Pulmonary artery endothelial cell (primary cell): ENCODE measurements at regions not wholly inside any gene's neighbourhood (a gene's known extent, or its start where the extent isn't known, plus 50 kb on each side); places are given as distances from the start of the nearest gene placed in this dataset.

Experiments
- DNase-seq: peaks from one replicate; pipeline ENCODE4 v3.0.0-alpha.2; 2011; ENCODE audit warnings: low read depth, low spot score

GRCh38 chr2:7879483-7879835, 802.4 kb upstream of the ID2 start:
- no peak for DNase-seq

DNA sequence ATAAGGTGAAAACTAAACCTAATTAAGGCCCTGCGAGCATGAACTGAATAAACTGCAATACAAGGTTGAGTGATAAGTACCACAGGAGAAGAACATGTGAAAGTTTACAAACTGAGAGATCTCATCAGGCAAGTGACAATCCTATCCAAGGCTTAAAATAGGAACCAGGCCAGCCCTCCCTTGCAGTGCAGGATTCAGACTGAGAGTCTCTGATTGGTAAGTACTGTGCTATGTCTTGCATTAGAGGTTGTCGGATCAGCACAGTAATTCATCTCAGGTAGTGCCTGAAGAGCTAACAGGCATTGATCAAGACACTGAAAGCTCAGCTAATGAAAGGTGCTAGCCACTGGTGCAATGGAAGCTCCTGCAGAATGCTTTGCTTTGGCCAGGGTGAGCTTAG, 801.7 kb upstream of the ID2 start:
- no peak for DNase-seq

DNA sequence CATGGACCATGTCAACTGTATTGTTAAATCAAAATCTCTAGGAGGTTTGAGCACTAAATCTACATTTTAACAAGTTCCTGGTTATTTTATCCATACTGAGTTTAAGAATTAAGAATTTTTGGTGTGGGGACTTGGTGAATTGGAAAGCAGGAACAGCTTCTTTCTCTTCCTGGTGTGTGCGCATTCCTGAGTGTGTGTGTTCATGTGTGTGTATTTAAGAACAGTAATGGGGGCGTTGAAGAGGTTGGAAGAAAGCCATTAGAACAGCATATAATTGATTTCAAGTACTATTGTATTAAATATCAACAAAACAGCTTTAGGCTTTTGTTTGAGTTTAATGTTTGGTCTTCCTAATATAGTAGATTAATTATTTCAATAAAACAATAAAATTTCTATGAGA, 801.3 kb upstream of the ID2 start:
- DNase-seq: no peak

- DNase-seq: no peak
These were observed 800.8 kb upstream of the ID2 start for GRCh38 chr2:7881063-7881462.

GRCh38 chr2:7881466-7881865, 800.4 kb upstream of the ID2 start:
- no peak for DNase-seq

GRCh38 chr2:7882296-7882695, 799.6 kb upstream of the ID2 start:
- no peak for DNase-seq

DNA sequence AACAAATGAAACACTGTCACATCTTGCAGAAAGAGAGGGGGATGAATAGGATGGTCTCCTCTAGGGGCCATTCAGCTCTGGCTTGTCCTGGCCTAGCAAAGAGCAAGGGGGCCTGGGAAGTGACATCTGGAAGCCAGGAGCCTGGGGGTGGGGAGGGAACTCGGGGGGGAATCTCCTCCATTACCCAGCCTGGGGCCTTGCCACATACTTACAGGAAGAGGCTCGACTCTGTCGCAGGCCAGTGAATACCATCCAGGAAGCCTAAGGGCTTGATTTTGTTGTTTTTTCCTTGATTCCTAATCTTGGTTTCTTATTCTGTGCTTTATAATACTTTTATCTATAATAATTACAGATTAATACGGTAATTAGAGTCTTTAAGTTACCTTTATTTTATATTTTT, 797.5 kb upstream of the ID2 start:
- DNase-seq: no peak

GRCh38 chr2:7886666-7887065, 795.2 kb upstream of the ID2 start:
- DNase-seq: no peak

GRCh38 chr2:7887441-7887840, 794.4 kb upstream of the ID2 start:
- no peak for DNase-seq

DNA sequence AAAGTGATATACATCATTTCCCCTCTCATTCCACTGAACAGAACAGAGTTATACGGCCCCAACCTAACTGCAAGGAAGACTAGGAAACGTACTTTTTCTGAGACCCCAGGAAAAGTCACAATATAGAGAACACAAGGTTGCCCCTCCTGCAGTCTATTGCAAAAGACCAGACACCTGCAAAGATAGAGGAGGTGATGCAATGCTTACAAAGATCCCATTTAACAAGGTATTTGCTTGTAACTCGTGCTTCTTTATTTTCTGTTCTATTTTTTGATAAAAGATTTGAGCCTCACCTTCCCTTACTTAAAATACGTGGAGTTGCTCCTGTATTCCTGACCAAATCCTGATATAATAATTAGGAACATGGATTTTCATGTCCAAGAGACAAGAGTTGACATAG, 793.0 kb upstream of the ID2 start:
- DNase-seq: no peak

DNA sequence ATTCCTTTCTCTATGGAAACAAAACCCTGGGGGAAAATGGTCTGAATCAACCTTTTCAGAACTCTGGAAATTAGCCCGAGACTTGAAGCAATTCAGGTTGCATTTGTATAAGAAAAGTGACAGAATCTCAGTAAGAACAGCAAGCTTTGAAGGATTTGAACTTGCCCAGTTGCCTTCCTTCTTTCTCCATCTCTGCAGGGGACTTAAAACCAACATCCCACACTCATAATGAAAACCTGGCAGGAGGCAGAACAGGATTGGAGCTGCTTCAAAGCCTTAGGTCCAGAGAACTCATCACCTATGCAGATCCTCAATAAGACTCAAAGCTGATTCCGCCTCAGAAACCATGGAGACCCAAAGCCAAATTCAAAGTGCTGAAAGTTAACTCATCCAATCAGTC, 790.5 kb upstream of the ID2 start:
- no peak for DNase-seq

DNA sequence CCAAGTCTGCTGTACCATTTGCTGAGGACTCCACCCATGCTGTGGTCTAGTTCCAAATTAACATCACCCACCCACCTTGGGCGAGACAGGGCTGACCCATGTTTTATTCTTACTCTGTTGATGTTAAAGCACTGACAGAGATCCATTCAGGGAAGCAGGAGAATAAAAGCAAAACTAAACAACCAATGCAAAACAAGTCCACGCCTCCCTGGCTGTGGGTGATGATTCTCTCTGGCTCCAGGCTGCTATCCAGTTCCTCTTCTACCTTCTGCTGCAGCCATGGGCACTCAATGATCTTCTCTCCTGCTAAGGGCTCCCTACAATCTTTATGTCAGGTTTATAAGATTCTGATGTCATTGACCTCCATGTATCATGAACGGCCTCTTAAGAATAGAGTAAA, 786.6 kb upstream of the ID2 start:
- no peak for DNase-seq

DNA sequence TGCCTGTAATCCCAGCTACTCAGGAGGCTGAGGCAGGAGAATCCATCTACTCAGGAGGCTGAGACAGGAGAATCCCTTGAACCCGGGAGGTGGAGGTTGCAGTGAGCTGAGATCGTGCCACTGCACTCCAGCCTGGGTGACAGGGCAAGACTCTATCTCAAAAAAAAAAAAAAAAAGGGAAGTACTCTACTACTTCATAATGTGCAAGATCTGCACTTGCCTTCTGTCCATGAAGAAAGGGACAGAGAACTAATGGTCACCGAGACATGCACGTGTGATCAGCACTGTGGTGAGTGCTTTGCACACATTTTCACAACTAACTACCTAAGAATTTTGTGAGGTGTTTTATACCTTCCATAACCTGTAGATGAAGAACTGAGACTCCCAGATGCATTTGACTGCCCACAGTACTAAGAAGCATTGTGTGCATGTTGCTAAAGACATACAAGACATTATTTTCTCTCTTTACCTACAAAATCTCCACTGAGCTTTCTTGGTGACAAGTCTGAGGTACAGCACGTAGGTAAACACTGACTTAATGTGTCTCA, 784.8 kb upstream of the ID2 start:
- no peak for DNase-seq

DNA sequence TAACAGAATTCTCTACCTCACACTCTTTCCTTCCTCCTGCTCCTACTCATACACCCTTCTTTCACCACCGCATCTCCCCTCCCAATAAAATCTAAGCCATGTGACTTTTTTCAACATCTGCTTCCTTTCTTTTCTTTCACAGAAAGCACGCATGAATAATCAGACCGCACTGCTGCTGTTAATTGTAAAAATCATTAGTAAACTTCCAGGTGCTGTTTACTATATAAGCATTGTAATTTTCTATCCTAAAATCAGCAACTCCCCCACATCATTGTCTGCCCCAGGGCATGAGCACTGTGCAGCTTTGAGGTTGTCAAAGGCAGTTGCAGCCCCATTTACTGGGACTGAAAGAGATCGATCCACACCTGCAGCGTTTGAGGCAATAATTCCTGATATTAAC, 782.6 kb upstream of the ID2 start:
- no peak for DNase-seq

DNA sequence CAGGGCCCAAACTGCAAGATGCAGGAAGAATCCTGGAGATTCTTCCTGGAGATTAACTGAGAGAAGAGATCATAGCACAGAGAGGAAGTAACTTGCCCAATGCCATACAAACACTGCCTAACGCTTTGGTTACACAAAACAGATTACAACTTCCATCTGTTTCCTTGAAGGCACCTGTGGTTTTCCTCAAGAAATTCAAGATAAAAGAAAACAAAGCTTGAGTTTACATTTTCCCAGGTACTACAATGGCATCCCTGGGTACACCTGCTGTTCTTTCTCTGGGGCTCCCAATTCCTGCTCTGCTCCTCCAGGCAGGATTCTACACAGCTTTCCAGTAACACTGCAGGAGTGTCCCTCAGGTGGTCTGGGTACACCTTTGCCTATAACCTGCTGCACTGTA, 781.9 kb upstream of the ID2 start:
- no peak for DNase-seq

DNA sequence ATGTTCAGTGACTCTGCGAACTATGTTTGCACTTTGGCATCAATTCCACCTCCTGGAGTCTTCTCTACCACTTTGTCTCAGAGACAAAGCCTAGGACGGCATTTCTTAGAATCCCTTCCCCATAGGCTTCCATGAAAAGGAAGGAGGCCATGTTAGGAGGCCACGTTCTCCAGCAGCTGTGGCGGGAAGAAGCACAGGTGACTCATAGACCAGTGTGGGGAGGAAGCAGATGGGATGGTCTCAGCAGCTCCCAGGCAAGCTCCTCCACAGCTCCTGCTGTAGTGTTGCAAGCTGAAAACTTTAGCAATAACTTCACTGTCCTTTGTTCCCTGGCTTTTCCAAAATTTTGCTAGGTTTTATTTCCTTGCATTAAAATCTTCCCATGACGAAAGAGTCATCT, 781.3 kb upstream of the ID2 start:
- no peak for DNase-seq

DNA sequence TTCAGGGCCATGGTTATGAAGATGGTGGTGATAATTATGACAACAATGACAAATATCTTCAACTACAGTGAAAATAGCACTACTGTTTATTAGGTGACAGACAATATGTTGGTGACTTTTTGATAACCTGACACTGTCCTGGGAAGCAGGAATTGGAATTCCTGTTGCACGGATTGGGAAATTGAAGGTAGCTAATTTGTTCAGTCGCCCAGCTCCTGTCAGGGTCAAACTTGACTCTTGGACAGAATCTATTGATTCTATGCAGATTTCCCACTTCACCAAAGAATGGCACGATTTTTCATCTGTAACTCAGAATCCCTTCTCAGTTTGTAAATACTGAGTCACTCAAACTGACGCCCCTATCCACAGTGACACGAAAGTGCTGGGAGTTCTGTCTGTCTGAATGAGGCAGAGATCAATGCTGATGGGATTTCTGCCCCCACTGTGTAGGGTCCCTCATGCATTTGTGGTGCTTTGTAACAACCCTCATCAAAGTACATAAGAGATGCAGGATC, 779.5 kb upstream of the ID2 start:
- DNase-seq: no peak

- no peak for DNase-seq
These were observed 777.5 kb upstream of the ID2 start for GRCh38 chr2:7904319-7904718.

DNA sequence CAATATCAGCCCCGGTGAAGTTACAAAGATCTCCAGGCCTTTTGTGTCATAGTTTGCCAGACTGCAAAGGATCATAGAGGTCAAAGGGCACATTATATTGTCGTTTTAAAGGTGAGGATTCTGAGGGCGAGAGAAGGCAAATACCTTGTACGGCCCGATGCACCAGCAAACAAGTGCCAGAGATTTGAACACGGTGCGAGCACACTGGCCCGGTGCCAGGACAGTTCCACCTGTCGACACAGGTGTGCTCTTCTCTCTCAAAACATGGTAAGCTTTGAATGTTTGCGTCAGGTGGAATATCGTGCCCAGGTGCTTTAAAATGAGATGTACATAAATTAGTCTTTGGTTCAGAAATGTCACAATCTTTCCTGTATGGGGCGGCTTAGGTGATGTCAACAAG, 776.1 kb upstream of the ID2 start:
- no peak for DNase-seq

GRCh38 chr2:7906431-7906830, 775.4 kb upstream of the ID2 start:
- DNase-seq: no peak

GRCh38 chr2:7907041-7907440, 774.8 kb upstream of the ID2 start:
- no peak for DNase-seq

- no peak for DNase-seq
These were observed 771.1 kb upstream of the ID2 start for GRCh38 chr2:7910752-7911151.

GRCh38 chr2:7911196-7911595, 770.7 kb upstream of the ID2 start:
- DNase-seq: no peak

GRCh38 chr2:7913974-7914373, 767.9 kb upstream of the ID2 start:
- no peak for DNase-seq
